ENCODE measurements at regions not wholly inside any gene's neighbourhood (a gene's known extent, or its start where the extent isn't known, plus 50 kb on each side); places are given as distances from the start of the nearest gene placed in this dataset.

GRCh38 chr22:27437570-27437969, 364.0 kb downstream of the MN1 start:
- intact Hi-C loops (cut with DNase I) = no loop called here
- no peaks in the 10 kb centered on the region for H3K9me3 ChIP-seq
- DNase-seq (ENCODE audit: extremely low spot score in 2 of 2) = no peak
- H3K4me3 ChIP-seq = no peak overlapping the region
- no peaks in the 10 kb centered on the region for H3K27me3 ChIP-seq
- no peak overlapping the region for H3K27ac ChIP-seq
- TF ChIP-seq POLR2A (IDR thresholded peaks at IDR 0.05) (no peak), CTCF (IDR thresholded peaks at IDR 0.05) (no peak), POLR2AphosphoS5 (IDR thresholded peaks at IDR 0.05; ENCODE audit: insufficient read depth in 1 of 2, low read depth in 1 of 2) (no peak)
- H3K36me3 ChIP-seq = no peaks in the 10 kb centered on the region
- H3K4me1 ChIP-seq = peaks cover 18% of the 10 kb centered on the region

- Histone ChIP-seq H3K27ac (no peak overlapping the region), H3K4me1 (peaks cover 18% of the 10 kb centered on the region), H3K27me3 (no peaks in the 10 kb centered on the region), H3K4me3 (no peak overlapping the region), H3K9me3 (no peaks in the 10 kb centered on the region), H3K36me3 (no peaks in the 10 kb centered on the region)
- TF ChIP-seq POLR2A (IDR thresholded peaks at IDR 0.05) (no peak), CTCF (IDR thresholded peaks at IDR 0.05) (no peak), POLR2AphosphoS5 (IDR thresholded peaks at IDR 0.05; ENCODE audit: insufficient read depth in 1 of 2, low read depth in 1 of 2) (no peak)
- no peak for DNase-seq (ENCODE audit: extremely low spot score in 2 of 2)
- intact Hi-C loops (cut with DNase I) = no loop called here
These were observed 363.1 kb downstream of the MN1 start for GRCh38 chr22:27438271-27438980.

GRCh38 chr22:27439131-27439530, 362.4 kb downstream of the MN1 start:
- intact Hi-C loops (cut with DNase I) = no loop called here
- TF ChIP-seq POLR2AphosphoS5 (IDR thresholded peaks at IDR 0.05; ENCODE audit: insufficient read depth in 1 of 2, low read depth in 1 of 2) = no peak
- TF ChIP-seq CTCF (IDR thresholded peaks at IDR 0.05) = no peak
- no peak for TF ChIP-seq POLR2A (IDR thresholded peaks at IDR 0.05)
- Histone ChIP-seq H3K27me3 (no peaks in the 10 kb centered on the region), H3K4me3 (no peak overlapping the region), H3K4me1 (peaks cover 18% of the 10 kb centered on the region), H3K36me3 (no peaks in the 10 kb centered on the region), H3K27ac (no peak overlapping the region), H3K9me3 (no peaks in the 10 kb centered on the region)
- DNase-seq (ENCODE audit: extremely low spot score in 2 of 2) = no peak

GRCh38 chr22:27440304-27440865, 361.2 kb downstream of the MN1 start:
- no peak overlapping the region for H3K4me3 ChIP-seq
- peaks cover 18% of the 10 kb centered on the region for H3K4me1 ChIP-seq
- no peaks in the 10 kb centered on the region for H3K9me3 ChIP-seq
- H3K27me3 ChIP-seq = no peaks in the 10 kb centered on the region
- TF ChIP-seq CTCF (IDR thresholded peaks at IDR 0.05) = no peak
- TF ChIP-seq POLR2AphosphoS5 (IDR thresholded peaks at IDR 0.05; ENCODE audit: insufficient read depth in 1 of 2, low read depth in 1 of 2) = no peak
- no peak for TF ChIP-seq POLR2A (IDR thresholded peaks at IDR 0.05)
- DNase-seq (ENCODE audit: extremely low spot score in 2 of 2) = no peak
- no peak overlapping the region for H3K27ac ChIP-seq
- H3K36me3 ChIP-seq = no peaks in the 10 kb centered on the region
- intact Hi-C loops (cut with DNase I) = no loop called here

Measured in vagina (tissue), 2 donors.